Body of pancreas (tissue), 4 donors: ENCODE measurements at regions not wholly inside any gene's neighbourhood (a gene's known extent, or its start where the extent isn't known, plus 50 kb on each side); places are given as distances from the start of the nearest gene placed in this dataset.
"Not testable (repeated sequence)": the region's sequence is repeated elsewhere in the genome, so short reads cannot be mapped to it uniquely, and the experiment has no call there.

ENCODE experiments used
- ATAC-seq: fragments of 150-250 bp; one replicate; pipeline ENCODE4 v1.9.1; 2016
- DNase-seq, 4 donors: peaks; one replicate each; pipeline ENCODE4 v3.0.0-alpha.2; 2019
- H3K27ac ChIP-seq, 4 donors: fragments of 200-600 bp; sonication (generic); 1 replicate in 3 of 4; 2 replicates in 1 of 4; pipeline versions ENCODE4 v1.5.1 to v1.6.1; 2016 to 2019; ENCODE audit warnings: mild to moderate bottlenecking in 1 of 4, mixed read lengths in 1 of 4, moderate library complexity in 1 of 4
- H3K27me3 ChIP-seq, 2 donors: fragments of 200-600 bp; sonication (generic); one replicate each; pipeline ENCODE4 v1.6.0; 2016; ENCODE audit warnings: mild to moderate bottlenecking in 1 of 2
- H3K36me3 ChIP-seq, 2 donors: fragments of 200-600 bp; sonication (generic); replicated peaks in 1 of 2; 2 replicates each; pipeline ENCODE4 v1.5.1; 2016; ENCODE audit warnings: low read depth in 2 of 2; ENCODE audit not compliant: insufficient read depth in 1 of 2
- H3K4me1 ChIP-seq: fragments of 200-600 bp; sonication (generic); one replicate; pipeline ENCODE4 v1.6.0; 2016
- H3K4me3 ChIP-seq, 2 donors: fragments of 200-600 bp; sonication (generic); 1 replicate in 1 of 2; 2 replicates in 1 of 2; pipeline ENCODE4 v1.5.1; 2016 to 2019
- H3K9me3 ChIP-seq, 3 donors: fragments of 200-600 bp; sonication (generic); 1 replicate in 2 of 3; 2 replicates in 1 of 3; pipeline ENCODE4 v1.5.1; 2016
- POLR2A ChIP-seq, 3 donors: fragments of 450-650 bp; IDR thresholded peaks; one replicate each; pipeline ENCODE4 v1.6.1; 2016; ENCODE audit warnings: antibody characterized with exemption in 3 of 3, mild to moderate bottlenecking in 2 of 3
- whole genome bisulfite sequencing, 2 donors: methylation state at CpG; one replicate each; pipeline ENCODE4 v1.1.5; 2017; 5-methylcytosine and 5-hydroxymethylcytosine counted together
- intact Hi-C: fragments of 100-400 bp; cut with DNase I; formaldehyde crosslinking; loops from one replicate; pipeline ENCODE4 v1.15.1; 2023
- TF ChIP-seq, protein P1 (sequence below), 7 experiments: fragments of 450-650 bp in 4 of 7; fragments of 200-600 bp in 3 of 7; sonication (generic) in 3 of 7; IDR thresholded peaks; one replicate each; pipeline ENCODE4 v1.5.1; 2016 to 2019; ENCODE audit warnings: antibody characterized with exemption in 7 of 7

DNA sequence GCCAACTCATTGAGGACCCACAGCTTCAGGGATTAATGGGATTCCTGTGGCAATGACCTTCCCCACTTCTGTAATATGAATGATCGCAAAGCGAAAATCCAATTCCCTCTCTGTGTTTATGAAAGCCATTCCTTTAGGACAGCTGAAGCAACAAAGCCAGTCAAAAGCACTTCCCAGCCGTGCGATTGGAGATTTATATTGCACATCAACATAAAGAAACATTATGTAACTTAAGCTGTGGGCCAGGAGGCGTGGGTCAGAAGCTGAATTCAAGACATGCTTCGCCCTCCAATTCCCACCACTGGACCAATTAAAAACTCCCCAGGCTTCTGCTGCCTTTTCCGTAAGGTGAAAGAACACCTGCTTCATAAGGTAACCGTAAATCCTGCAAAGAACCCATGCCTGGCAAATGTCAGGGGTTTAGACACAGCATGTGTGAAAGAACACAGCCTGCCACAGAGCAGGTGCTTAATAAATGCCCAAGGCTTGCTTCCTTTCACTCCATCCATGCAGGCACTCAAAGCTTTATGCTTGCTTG, 138.9 kb upstream of the SOD1 start:
- TF ChIP-seq, protein P1, sequence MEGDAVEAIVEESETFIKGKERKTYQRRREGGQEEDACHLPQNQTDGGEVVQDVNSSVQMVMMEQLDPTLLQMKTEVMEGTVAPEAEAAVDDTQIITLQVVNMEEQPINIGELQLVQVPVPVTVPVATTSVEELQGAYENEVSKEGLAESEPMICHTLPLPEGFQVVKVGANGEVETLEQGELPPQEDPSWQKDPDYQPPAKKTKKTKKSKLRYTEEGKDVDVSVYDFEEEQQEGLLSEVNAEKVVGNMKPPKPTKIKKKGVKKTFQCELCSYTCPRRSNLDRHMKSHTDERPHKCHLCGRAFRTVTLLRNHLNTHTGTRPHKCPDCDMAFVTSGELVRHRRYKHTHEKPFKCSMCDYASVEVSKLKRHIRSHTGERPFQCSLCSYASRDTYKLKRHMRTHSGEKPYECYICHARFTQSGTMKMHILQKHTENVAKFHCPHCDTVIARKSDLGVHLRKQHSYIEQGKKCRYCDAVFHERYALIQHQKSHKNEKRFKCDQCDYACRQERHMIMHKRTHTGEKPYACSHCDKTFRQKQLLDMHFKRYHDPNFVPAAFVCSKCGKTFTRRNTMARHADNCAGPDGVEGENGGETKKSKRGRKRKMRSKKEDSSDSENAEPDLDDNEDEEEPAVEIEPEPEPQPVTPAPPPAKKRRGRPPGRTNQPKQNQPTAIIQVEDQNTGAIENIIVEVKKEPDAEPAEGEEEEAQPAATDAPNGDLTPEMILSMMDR (IDR thresholded peaks at IDR 0.05): no peak
- TF ChIP-seq POLR2A (IDR thresholded peaks at IDR 0.05): no peak
- H3K27me3 ChIP-seq: no peaks in the 10 kb centered on the region
- no peak for DNase-seq
- no peaks in the 10 kb centered on the region for H3K9me3 ChIP-seq
- WGBS, 2 donors: 55 to 58% methylated on average over 8 of the region's 8 CpGs
- H3K27ac ChIP-seq: no peak overlapping the region
- intact Hi-C loops: no loop called here
- no peak overlapping the region for H3K4me3 ChIP-seq
- H3K36me3 ChIP-seq: no peaks in the 10 kb centered on the region
- no peaks in the 10 kb centered on the region for H3K4me1 ChIP-seq
- no peak for ATAC-seq

GRCh38 chr21:31518580-31518979, 140.9 kb upstream of the SOD1 start:
- intact Hi-C loops: no loop called here
- DNase-seq: no peak
- TF ChIP-seq, protein P1 (IDR thresholded peaks at IDR 0.05): no peak
- TF ChIP-seq POLR2A (IDR thresholded peaks at IDR 0.05): no peak
- ATAC-seq: no peak
- Histone ChIP-seq H3K9me3 (no peaks in the 10 kb centered on the region), H3K4me3 (no peak overlapping the region), H3K4me1 (no peaks in the 10 kb centered on the region), H3K36me3 (no peaks in the 10 kb centered on the region), H3K27me3 (no peaks in the 10 kb centered on the region), H3K27ac (no peak overlapping the region)
- 71 to 78% methylated on average over 4 of the region's 4 CpGs for WGBS, 2 donors

DNA sequence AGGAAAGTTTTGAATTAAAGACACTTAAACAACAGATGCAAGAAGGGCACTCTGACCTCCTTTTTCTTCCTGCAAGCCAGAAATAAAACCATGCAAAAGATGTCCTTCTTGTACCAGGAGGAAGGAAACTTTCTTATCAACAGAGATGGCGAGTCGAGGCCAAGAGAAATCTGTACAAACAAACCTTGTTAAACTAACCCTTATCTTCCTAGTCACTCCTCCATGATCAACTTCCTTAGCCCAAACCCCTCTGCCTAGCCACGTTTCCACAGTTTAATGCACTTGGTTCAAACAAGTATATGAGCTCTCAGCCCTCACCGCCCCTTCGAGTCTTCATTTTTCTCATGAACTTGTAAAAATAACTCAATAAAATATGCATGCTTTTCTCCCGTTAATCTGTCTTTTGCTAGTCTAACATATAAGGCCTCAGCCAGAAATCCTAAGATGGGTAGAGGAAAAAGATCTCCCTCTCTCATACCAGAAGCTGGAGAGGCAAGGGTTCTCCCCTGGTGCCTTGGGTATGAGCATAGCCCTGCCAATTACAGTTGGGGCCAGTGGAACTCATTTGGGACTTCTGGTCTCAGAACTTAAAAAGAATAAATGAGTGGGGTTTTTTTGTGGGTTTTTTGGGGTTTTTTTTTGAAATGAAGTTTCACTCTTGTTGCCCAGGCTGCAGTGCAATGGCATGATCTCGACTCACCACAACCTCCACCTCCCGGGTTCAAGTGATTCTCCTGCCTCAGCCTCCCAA, 141.7 kb upstream of the SOD1 start:
- H3K36me3 ChIP-seq: no peaks in the 10 kb centered on the region
- no peaks in the 10 kb centered on the region for H3K9me3 ChIP-seq
- WGBS, 2 donors: 63 to 66% methylated on average over 8 of the region's 8 CpGs
- intact Hi-C loops: no loop called here
- H3K27me3 ChIP-seq: no peaks in the 10 kb centered on the region
- no peak overlapping the region for H3K4me3 ChIP-seq
- TF ChIP-seq, protein P1 (IDR thresholded peaks at IDR 0.05): no peak
- TF ChIP-seq POLR2A (IDR thresholded peaks at IDR 0.05): no peak
- no peaks in the 10 kb centered on the region for H3K4me1 ChIP-seq
- DNase-seq (no peak), ATAC-seq (no peak)
- H3K27ac ChIP-seq: no peak overlapping the region

DNA sequence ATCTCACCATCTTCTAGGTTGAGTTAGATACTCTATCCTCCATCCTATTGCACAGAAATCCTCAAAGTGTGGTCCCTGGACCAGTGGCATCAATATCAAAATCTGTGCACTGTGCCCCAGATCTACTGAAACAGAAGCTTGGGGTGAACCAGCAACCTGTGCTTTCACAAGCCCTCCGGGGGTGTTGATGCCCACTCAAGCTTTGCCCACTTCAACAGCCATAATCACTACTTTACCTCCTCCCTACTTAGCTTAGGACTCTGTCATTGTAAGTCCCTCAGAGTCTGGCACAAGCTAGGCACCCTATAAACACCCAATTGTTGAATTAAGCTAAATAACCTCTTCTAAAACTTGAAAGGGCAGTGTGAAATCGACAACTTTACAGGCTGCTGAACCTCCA, 144.2 kb upstream of the SOD1 start:
- no peak overlapping the region for H3K4me3 ChIP-seq
- TF ChIP-seq, protein P1 (IDR thresholded peaks at IDR 0.05): no peak
- TF ChIP-seq POLR2A (IDR thresholded peaks at IDR 0.05): no peak
- intact Hi-C loops: no loop called here
- H3K36me3 ChIP-seq: no peaks in the 10 kb centered on the region
- no peaks in the 10 kb centered on the region for H3K27me3 ChIP-seq
- no peak for ATAC-seq
- no peak for DNase-seq
- no peak overlapping the region for H3K27ac ChIP-seq
- H3K9me3 ChIP-seq: no peaks in the 10 kb centered on the region
- H3K4me1 ChIP-seq: no peaks in the 10 kb centered on the region
- 45 to 70% methylated on average over 2 of the region's 2 CpGs for WGBS, 2 donors

DNA sequence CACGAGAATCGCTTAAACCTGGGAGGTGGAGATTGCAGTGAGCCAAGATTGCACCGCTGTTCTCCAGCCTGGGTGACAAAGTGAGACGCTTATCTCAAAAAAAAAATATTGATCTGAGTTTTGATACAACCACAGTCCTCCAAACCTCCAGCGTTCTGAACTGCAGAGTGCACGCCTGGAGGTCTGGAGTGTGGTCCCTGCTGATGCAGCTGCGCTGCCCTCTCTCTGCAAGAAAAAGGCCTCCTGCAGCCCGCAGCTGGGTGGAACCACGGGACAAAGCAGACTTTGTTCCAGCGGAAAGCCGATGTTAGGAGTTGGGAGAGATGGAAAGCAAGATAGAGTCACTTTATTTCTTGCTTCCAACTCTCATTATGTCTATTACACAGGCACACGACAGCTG, 144.9 kb upstream of the SOD1 start:
- Histone ChIP-seq H3K27me3 (no peaks in the 10 kb centered on the region), H3K36me3 (no peaks in the 10 kb centered on the region), H3K4me1 (no peaks in the 10 kb centered on the region), H3K9me3 (no peaks in the 10 kb centered on the region), H3K4me3 (no peak overlapping the region), H3K27ac (no peak overlapping the region)
- intact Hi-C loops: no loop called here
- ATAC-seq (peak; percentile 89), DNase-seq (peak; percentile 23 to 49 (median 44))
- 22 to 26% methylated on average over 12 of the region's 12 CpGs for WGBS, 2 donors
- TF ChIP-seq POLR2A (IDR thresholded peaks at IDR 0.05): no peak
- TF ChIP-seq, protein P1 (IDR thresholded peaks at IDR 0.05): peak in 3 of 7 experiments; percentile 19 to 37 (median 33)

DNA sequence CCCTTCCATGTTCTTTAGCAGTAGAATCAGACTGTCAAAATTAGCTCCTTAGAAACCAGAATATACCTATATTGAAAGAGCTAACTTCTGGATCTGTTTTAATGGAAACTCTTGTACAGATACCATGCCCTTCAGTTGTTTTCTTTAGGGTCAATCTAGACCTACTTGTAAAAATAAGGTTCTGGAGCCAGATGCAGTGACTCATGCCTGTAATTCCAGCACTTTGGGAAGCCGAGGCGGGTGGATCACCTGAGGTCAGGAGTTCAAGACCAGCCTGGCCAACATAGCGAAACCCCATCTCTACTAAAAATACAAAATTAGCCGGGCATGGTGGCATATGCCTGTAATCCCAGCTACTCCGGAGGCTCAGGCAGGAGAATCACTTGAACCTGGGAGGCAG, 146.0 kb upstream of the SOD1 start:
- intact Hi-C loops, H3K36me3 ChIP-seq: not testable (repeated sequence)

GRCh38 chr21:31511999-31512398, 147.5 kb upstream of the SOD1 start:
- H3K36me3 ChIP-seq, H3K4me3 ChIP-seq, H3K4me1 ChIP-seq, intact Hi-C loops, DNase-seq, H3K27me3 ChIP-seq, H3K27ac ChIP-seq, H3K9me3 ChIP-seq, ATAC-seq: not testable (repeated sequence)
- 67 to 69% methylated on average over 4 of the region's 4 CpGs for WGBS, 2 donors

More for the DNA sequence above, 146.0 kb upstream of the SOD1 start:
- H3K27me3 ChIP-seq, DNase-seq, H3K9me3 ChIP-seq, H3K4me1 ChIP-seq, H3K4me3 ChIP-seq, H3K27ac ChIP-seq, ATAC-seq: not testable (repeated sequence)
- 84 to 85% methylated on average over 5 of the region's 5 CpGs for WGBS, 2 donors
